Activated T-helper 1 cell treated with anti-CD3 and anti-CD28 coated beads, Interleukin-2, amount 50 U/mL, for 16 hours (primary cell): ENCODE measurements at regions not wholly inside any gene's neighbourhood (a gene's known extent, or its start where the extent isn't known, plus 50 kb on each side); places are given as distances from the start of the nearest gene placed in this dataset.
"Not testable (repeated sequence)": the region's sequence is repeated elsewhere in the genome, so short reads cannot be mapped to it uniquely, and the experiment has no call there.

Source experiments
- DNase-seq, 2 donors: peaks; one replicate each; pipeline ENCODE4 v3.0.0-alpha.2; 2020; ENCODE audit warnings: low read depth in 1 of 2, low spot score in 1 of 2

GRCh38 chr13:58964048-58964447, 1199.7 kb downstream of the DIAPH3 start:
- no peak for DNase-seq

- no peak for DNase-seq
These were observed 1186.6 kb downstream of the DIAPH3 start for GRCh38 chr13:58977085-58977484.

- no peak for DNase-seq
These were observed 1185.4 kb downstream of the DIAPH3 start for GRCh38 chr13:58978331-58978730.

- no peak for DNase-seq
These were observed 1183.9 kb downstream of the DIAPH3 start for GRCh38 chr13:58979851-58980250.

DNA sequence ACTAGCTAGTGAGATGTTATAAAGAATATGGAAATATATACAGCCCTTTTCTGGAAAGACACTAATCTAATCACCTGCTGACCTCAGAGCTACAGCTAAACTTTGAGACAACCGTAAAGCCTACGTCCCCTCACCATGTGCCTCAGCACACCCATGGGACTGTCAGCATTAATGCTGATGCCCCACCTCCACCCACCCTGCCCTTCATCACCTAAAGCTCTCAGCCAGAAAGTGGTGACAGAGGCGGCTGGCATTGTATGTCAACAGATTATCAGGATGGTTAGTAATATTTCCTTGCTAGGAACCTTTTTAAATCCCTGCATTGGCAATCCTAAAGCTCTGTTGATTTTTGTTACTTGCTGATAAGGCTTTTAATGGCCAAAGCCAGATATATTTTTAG, 1177.9 kb downstream of the DIAPH3 start:
- no peak for DNase-seq

GRCh38 chr13:58989556-58989955, 1174.2 kb downstream of the DIAPH3 start:
- DNase-seq, result no peak

DNA sequence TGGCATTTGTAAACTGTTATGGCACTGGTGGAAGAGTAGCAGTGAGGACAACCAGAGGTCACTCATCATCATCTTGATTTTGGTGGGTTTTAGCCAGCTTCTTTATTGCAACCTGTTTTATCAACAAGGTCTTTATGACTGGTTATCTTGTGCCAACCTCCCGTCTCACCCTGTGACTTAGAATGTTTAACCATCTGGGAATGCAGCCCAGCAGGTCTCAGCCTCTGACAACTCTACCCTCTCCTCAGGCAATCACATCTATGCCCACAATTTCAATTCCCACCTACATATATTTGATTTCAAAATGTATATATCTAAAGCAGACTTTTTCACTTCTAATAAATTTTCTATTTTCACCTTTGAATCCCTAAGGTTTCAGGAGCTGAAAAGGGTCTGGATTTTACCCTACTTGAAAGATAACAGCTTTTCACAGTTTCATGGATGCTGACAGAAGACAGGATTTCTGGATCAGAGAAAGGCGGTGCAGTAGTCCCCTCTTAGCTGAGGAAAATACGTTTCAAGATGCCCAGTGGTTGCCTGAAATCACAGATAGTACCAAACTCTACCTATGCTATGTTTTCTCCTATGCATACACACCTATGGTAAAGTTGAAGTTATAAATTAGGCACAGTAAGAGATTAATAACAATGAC, 1171.8 kb downstream of the DIAPH3 start:
- no peak for DNase-seq

DNA sequence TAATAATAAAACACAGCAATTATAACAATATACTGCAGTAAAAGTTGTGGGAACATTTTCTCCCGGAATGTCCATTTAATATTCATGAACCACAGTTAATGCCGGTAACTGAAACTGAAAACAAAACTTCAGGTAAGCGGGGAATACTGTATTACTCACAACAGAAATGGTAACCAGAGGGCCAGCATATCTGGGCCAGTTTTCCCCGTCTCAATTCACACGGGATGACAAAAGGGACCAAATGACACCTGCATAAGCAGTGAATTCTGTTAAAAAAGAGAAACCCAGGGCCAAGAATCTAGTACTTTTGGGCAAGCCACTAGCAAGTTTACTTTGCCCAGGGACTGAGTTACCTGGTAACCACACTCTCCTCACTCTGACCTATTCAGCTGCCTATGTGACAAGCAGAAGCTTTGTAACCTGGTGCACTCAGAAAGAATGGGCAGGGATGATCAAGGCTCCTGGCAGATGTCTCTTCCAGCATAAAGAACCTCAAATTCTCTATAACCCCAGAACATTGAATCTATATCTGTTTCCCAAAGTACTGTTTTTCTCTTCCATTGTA, 1171.2 kb downstream of the DIAPH3 start:
- no peak for DNase-seq

- no peak for DNase-seq
These were observed 1169.7 kb downstream of the DIAPH3 start for GRCh38 chr13:58994077-58994476.

GRCh38 chr13:58994777-58995176, 1169.0 kb downstream of the DIAPH3 start:
- no peak for DNase-seq

DNA sequence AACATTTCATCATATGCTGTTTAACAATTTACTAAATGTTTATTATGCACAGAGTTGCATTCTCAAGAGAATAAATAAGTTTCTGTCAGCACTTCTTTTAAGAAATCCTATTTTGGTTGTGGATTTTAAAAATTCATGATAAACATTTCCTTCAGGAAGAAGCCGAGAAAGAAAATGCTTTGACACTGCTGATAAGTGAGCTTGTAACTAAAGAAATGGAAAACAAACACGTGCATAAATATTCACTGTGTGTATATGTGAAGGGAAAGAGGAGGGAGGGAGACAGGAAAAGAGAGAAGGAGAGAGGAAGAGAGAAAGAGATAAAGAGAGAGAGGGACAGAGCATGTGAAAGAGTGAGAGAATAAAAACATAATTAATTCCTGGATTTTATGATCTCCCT, 1165.0 kb downstream of the DIAPH3 start:
- DNase-seq, result no peak

DNA sequence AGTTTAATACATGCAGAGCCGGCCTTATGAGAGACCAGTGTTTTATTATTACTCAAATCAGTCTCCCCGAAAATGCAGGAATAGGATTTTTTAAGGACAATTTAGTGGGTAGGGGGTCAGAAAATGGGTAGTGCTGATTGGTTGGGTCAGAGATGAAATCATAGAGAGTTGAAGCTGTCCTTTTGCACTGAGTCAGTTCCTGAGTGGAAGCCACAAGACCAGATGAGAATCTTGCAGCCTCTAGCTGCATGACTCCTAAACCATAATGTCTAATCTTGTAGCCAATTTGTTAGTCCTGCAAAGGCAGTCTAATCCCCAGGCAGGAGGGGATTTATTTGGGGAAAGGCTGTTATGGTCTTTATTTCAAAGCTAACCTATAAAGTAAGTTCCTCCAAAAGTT, 1163.9 kb downstream of the DIAPH3 start:
- DNase-seq, result no peak

DNA sequence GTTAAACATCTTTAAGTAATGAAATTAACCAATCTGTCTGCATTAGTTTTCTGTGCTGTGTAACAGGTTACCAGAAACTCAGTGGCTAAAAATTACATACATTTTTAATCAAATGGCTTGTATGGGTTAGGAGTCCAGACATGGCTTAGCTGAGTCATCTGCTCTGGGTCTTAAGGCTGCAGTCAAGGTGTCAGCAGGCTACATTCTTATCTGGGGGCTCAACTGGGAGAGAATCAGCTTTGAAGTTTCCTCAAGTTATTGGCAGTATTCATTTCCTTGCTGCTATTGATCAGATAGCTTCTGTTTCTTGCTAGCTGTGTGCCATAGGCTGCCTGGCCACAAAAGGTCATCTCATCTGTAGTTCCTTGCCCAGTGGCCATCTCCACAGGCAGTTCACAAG, 1163.0 kb downstream of the DIAPH3 start:
- no peak for DNase-seq

- no peak for DNase-seq
These were observed 1151.0 kb downstream of the DIAPH3 start for GRCh38 chr13:59012731-59013130.

- no peak for DNase-seq
These were observed 1147.5 kb downstream of the DIAPH3 start for GRCh38 chr13:59016250-59016649.

DNA sequence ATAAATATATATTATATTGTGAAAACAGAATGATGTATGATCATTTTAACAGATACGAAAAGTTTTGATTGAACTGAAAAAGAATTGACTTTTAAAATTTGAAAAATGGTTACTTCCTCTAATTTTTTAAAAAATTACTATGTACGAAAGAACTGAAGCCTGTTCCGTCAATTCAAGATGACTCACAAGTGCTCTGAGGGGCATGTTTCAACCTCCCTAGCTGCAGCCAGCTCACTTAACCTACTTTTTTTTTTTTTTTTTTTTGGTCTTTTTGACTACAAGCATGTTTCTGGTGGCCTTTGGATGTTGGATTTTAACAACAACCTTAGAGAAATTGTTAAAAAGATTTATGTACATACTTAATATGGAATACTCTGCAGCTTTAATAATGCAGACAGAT, 1139.3 kb downstream of the DIAPH3 start:
- DNase-seq, result no peak

DNA sequence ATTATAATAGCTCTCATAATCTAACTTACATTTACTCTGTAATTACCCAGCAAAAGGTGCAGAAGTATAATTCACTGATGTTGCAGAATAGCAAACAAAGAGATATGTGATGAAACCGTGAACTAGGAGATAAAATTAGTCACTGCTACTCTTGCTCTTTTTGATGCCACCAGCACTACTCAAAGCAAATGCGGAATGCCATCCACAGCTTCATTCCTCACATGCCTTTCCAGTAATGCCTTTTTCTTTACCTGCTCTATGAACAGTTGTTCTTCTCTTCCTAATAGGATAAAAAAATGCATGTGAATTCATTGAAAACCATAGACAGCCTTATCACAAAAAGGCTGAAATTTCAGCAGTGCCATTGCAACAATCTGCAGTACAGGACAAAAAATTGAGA, 1129.5 kb downstream of the DIAPH3 start:
- DNase-seq, result no peak

DNA sequence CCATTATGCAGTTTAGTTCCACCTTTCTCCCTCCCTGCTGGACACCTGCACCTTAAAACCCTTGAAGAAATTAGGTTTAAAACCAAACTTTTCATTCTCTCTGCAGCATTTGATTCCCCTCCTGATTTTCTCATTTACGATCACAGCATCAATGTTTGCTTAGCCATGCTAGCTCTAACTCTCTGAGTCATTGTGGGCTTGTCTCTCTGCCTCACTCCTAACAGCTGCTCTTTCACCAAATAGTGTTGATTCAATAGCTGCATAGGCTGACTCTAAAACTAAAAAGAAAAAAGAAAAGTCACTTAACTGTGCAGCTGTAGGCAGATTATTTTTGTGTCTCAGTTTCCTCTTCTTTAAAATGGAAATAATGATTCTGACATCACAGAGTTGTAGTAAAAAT, 1124.9 kb downstream of the DIAPH3 start:
- no peak for DNase-seq

GRCh38 chr13:59043016-59043415, 1120.7 kb downstream of the DIAPH3 start:
- no peak for DNase-seq

GRCh38 chr13:59047546-59047945, 1116.2 kb downstream of the DIAPH3 start:
- DNase-seq, result no peak

DNA sequence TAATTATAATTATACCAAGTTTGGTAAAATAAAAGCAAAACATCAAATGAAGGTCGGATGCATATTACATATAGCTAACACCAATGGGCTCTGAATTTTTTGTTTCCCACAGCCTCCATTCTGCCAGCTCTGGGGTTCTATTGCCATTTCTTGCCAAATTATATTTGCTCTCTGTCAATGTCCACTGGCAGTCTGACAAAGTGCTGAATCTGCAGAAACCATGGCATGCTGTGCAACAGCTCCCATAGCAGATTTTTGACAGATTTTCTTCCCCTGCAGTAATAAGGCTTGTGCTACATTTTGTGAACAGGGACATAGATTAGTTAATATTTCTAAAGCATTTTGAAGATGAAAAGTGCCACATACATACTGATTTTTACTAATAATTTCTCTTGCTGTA, 1102.1 kb downstream of the DIAPH3 start:
- DNase-seq, result no peak

DNA sequence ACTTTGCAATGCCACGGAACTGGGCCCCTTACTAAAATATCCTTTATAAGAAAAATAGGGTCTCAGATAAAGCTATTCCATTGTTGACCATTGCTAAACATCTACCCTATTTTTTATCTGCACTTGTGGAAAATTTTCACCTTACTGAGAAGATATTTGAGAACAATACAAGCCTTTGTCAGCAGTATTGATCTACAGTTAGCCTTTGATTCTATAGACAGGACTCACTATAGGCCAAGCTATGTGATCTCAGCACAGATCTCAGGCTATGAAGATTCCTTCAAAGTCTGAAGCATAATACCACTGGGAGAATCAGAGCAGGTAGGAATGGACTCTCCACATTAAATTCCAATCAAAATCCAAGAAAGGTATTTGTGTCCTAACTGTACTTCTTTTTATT, 1099.7 kb downstream of the DIAPH3 start:
- DNase-seq, result no peak

DNA sequence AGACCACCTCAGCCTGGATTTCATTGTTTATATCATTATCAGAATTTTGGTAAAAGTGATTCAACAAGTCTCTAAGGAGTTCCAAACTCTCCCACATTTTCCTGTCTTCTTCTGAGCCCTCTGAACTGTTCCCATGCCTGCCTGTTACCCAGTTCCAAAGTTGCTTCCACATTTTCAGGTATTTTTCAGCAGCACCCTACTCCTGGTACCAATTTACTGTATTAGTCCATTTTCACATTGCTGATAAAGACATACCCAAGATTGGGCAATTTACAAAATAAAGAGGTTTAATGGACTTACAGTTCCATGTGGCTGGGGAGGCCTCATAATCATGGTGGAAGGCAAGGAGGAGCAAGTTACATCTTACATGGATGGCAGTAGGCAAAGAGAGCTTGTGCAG, 1087.3 kb downstream of the DIAPH3 start:
- not testable (repeated sequence) for DNase-seq
